ENCODE measurements at regions not wholly inside any gene's neighbourhood (a gene's known extent, or its start where the extent isn't known, plus 50 kb on each side); places are given as distances from the start of the nearest gene placed in this dataset.

GRCh38 chr6:98358173-98358572 lies 476.2 kb upstream of the POU3F2 start:
- no peak for TF ChIP-seq EP300 (IDR thresholded peaks at IDR 0.05; ENCODE audit: borderline replicate concordance in 1 of 2, control insufficient read depth in 1 of 2, low read depth in 2 of 2, low read length in 2 of 2)
- TF ChIP-seq STAT3 (IDR thresholded peaks at IDR 0.05; ENCODE audit: low read depth, low read length): no peak
- TF ChIP-seq CTCF (IDR thresholded peaks at IDR 0.05 in 2 of 3, conservative IDR thresholded peaks at IDR 0.05 in 1 of 3; ENCODE audit: control insufficient read depth in 2 of 3, extremely low read depth in 1 of 3, insufficient read depth in 1 of 3, low read depth in 3 of 3, low read length in 3 of 3): no peak
- TF ChIP-seq BCL11A (IDR thresholded peaks at IDR 0.05; ENCODE audit: low read depth, low read length): no peak
- no peak for TF ChIP-seq MYC (IDR thresholded peaks at IDR 0.05; ENCODE audit: insufficient read depth, insufficient read length, insufficient replicate concordance, low read length, severe bottlenecking)
- TF ChIP-seq POLR2A (IDR thresholded peaks at IDR 0.05; ENCODE audit: low read depth, low read length): no peak
- no peak for TF ChIP-seq REST (IDR thresholded peaks at IDR 0.05; ENCODE audit: low read depth, low read length)
- no peak for TF ChIP-seq NFYB (IDR thresholded peaks at IDR 0.05; ENCODE audit: insufficient read depth, low read depth, low read length)
- TF ChIP-seq JUND (IDR thresholded peaks at IDR 0.05; ENCODE audit: low read depth, low read length): no peak
- no peak for TF ChIP-seq RELA (IDR thresholded peaks at IDR 0.05; ENCODE audit: borderline replicate concordance, partially characterized antibody)

All from GM12878 (cell line).